HEK293 (cell line): ENCODE measurements at regions not wholly inside any gene's neighbourhood (a gene's known extent, or its start where the extent isn't known, plus 50 kb on each side); places are given as distances from the start of the nearest gene placed in this dataset.

ENCODE experiments used
- ATF2 ChIP-seq: fragments of 450-650 bp; formaldehyde crosslinking; IDR thresholded peaks from 2 replicates; pipeline ENCODE4 v1.5.1; 2016; ENCODE audit warnings: missing biosample characterization, missing genetic modification characterization, low read depth
- CTCF ChIP-seq: fragments of 450-650 bp; formaldehyde crosslinking; IDR thresholded peaks from 2 replicates; pipeline ENCODE4 v1.5.1; 2016; ENCODE audit warnings: missing biosample characterization, missing genetic modification characterization
- RBAK ChIP-seq: fragments of 450-650 bp; formaldehyde crosslinking; IDR thresholded peaks from 2 replicates; pipeline ENCODE4 v1.5.1; 2016; ENCODE audit warnings: missing biosample characterization, missing genetic modification characterization
- REST ChIP-seq: fragments of 450-650 bp; formaldehyde crosslinking; IDR thresholded peaks from 2 replicates; pipeline ENCODE4 v1.5.1; 2016; ENCODE audit warnings: missing biosample characterization, missing genetic modification characterization
- TCF7L2 ChIP-seq: IDR thresholded peaks from 2 replicates; pipeline ENCODE4 v1.6.1; 2011; ENCODE audit warnings: low read depth, mild to moderate bottlenecking, inconsistent platforms, low read length, moderate library complexity, borderline replicate concordance
- ZNF24 ChIP-seq: fragments of 450-650 bp; formaldehyde crosslinking; IDR thresholded peaks from 2 replicates; pipeline ENCODE4 v1.5.1; 2016; ENCODE audit warnings: missing biosample characterization, missing genetic modification characterization
- ZNF350 ChIP-seq: fragments of 450-650 bp; formaldehyde crosslinking; IDR thresholded peaks from 2 replicates; pipeline ENCODE4 v1.5.0; 2017; ENCODE audit warnings: missing biosample characterization, mild to moderate bottlenecking, missing genetic modification characterization
- ZNF501 ChIP-seq: fragments of 450-650 bp; formaldehyde crosslinking; IDR thresholded peaks from 2 replicates; pipeline ENCODE4 v1.5.1; 2016; ENCODE audit warnings: missing biosample characterization, missing genetic modification characterization
- ZNF707 ChIP-seq: fragments of 450-650 bp; formaldehyde crosslinking; IDR thresholded peaks from 2 replicates; pipeline ENCODE4 v1.5.1; 2016; ENCODE audit warnings: missing biosample characterization, missing genetic modification characterization
- ZNF777 ChIP-seq: fragments of 450-650 bp; formaldehyde crosslinking; IDR thresholded peaks from 2 replicates; pipeline ENCODE4 v1.5.1; 2017; ENCODE audit warnings: missing biosample characterization, missing genetic modification characterization, borderline replicate concordance

- TF ChIP-seq ZNF350 (tag by site-specific recombination) = no peak
- TF ChIP-seq ZNF707 = no peak
- TF ChIP-seq RBAK (tag by site-specific recombination) = no peak
- no peak for TF ChIP-seq CTCF (tag by site-specific recombination)
- no peak for TF ChIP-seq ZNF777 (tag by site-specific recombination)
- TF ChIP-seq TCF7L2 = no peak
- no peak for TF ChIP-seq ATF2 (tag by site-specific recombination)
- TF ChIP-seq ZNF501 = no peak
- no peak for TF ChIP-seq REST (tag by site-specific recombination)
- no peak for TF ChIP-seq ZNF24
Measured at GRCh38 chr2:203649176-203649814, 57.1 kb upstream of the CD28 start.
